ENCODE measurements at regions not wholly inside any gene's neighbourhood (a gene's known extent, or its start where the extent isn't known, plus 50 kb on each side); places are given as distances from the start of the nearest gene placed in this dataset.
"Not testable (repeated sequence)": the region's sequence is repeated elsewhere in the genome, so short reads cannot be mapped to it uniquely, and the experiment has no call there.

DNA sequence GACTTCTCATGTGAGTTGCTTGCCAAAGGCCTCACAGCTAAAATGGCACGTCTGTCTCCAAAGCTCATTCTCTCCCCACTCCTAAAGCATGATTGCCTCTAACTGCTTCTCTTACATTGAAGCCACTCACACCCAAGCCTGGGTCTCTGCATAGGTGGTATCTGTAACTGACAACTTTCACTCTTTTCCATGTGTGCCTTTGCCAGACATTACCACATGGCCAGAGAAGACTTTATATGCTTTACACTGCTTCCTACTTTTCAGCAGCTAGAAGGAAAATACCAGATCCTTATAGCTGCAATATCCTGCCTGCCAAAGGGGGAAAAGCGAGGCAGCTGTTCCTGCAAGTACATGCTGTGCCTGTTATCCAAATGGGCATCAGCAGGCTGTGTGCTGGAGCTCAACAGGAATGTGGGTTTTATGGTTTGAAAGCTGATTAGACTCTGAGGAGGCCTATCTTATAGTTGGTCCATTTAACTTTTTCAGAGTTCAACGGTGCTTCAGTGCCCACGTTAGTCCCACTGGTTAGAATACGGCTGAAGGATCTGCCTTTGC, 547.1 kb downstream of the RAB38 start:
- DNase-seq, result no peak

GRCh38 chr11:87623531-87624365, 551.5 kb downstream of the RAB38 start:
- not testable (repeated sequence) for DNase-seq

DNA sequence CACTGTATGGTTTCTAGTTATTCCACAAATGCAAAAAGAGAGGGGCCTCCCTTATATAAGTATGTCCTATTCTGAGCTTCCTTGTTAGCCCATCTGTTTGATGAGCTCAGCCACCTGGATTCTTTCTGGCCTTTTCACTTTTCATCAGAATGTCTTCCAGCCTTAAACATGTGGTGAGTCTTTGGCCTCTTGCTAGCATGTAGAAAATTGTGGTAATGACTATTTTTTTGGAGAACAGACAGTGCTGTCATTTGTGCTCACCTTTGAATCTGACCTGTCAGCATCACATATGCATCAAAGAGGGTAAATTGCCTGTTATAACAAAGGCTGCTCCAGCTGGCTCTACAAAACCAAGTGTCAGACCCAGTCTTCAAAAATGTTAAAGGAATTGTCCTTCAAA, 558.7 kb downstream of the RAB38 start:
- DNase-seq, result no peak

DNA sequence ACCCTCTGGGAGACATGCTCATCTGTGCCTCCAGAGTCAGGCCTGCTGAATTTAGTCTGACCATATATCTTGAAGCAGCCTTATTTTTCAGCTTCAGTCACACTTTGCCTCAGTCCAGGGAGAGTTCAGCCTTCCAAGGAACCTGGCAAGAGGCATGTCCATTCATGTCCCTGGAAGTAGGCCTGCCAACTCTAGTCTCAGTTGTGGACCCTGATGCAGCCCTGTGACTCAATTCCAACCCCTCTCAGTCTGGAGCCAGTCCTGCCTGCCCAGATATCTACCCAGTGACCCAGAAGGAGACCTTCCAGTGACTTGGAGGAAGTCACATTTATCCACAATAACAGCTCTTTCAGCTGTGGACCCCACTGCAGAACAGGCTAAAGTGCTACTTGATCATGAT, 566.6 kb downstream of the TMEM135 start:
- no peak for DNase-seq

DNA sequence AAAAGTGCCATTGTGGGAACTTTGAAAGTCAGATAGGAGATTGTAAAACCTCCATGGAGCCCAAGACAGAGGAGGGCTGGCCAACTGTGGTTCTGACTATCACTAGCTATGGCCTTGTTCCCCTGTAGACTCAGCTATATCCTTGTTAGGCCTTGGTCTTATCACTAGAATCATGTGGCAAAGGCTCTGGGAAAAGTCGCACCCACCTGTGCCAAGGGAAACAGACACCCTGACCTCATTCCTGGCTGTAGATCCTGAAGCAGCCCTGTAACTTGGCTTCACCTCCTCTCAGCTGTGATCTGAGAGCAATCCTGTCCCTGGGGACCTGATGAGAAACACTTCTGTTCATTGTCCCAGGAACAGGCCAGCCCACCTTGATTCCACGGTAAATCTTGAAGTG, 566.2 kb downstream of the TMEM135 start:
- DNase-seq, result no peak

DNA sequence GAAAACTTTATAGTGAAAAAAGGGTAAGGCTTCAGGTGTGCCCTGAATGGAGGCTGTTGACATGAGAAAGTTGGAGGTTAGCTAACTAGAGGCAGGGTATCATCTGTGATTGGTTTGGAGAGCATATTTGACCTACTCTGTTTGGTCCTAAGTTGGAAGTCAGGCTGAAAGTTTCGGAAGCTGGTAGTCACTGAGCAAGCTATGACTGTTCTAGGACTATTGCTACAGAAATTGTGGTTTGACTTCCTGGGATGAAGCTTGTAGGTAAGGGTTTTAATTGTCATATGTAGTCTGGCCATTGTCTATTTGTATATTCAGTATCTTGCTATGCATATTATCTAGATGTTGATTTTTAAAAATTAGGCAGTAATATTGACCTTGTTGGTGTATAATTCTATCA, 565.0 kb downstream of the TMEM135 start:
- no peak for DNase-seq

GRCh38 chr11:87600938-87601337, 563.2 kb downstream of the TMEM135 start:
- DNase-seq, result no peak

GRCh38 chr11:87597725-87598124, 560.0 kb downstream of the TMEM135 start:
- DNase-seq, result peak; percentile 11

DNA sequence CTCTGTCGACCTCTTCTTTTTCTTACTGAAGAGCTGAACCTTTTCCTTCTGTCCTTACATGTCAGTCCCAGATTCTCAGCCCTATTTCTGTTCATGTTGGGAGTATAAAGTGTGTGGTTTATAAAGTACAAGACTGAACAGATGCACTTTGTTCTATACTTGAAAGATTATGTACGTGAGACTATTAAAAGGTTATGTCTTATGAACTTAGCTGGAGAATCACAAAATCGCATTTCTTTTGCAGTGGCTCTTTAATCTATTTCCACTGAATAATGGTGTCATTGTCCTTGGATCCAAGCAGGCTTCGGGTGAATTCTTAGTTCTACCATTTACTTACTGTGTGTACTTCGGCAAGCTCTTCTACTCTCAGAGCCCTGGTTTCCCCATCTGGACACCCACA, 558.4 kb downstream of the TMEM135 start:
- no peak for DNase-seq

- DNase-seq, result no peak
Observed at GRCh38 chr11:87589082-87589481, 551.3 kb downstream of the TMEM135 start.

- DNase-seq, result not testable (repeated sequence)
Observed at GRCh38 chr11:87585613-87586012, 547.9 kb downstream of the TMEM135 start.

DNA sequence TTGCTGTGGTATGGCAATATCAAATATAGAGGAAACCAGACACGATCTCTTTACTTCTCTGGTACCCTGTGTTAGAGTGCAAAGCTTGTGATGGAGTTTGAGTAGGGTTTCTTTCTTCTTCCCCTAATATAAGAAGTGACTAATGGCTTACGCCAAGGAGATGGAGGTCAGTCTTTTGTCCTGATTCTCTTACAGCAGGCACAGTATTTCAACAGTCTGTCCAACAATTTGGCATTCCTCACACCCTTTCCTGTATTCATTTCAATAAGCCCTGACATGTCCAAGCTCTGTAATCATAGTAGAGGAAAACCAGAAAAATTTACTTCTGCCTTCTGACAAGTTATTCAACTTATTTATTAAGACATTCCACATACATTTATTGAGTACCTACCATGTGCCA, 546.2 kb downstream of the TMEM135 start:
- no peak for DNase-seq

GRCh38 chr11:87575088-87575487, 537.4 kb downstream of the TMEM135 start:
- no peak for DNase-seq

- DNase-seq, result no peak
Observed at GRCh38 chr11:87574193-87574592, 536.5 kb downstream of the TMEM135 start.

GRCh38 chr11:87573708-87574107, 536.0 kb downstream of the TMEM135 start:
- DNase-seq, result no peak

DNA sequence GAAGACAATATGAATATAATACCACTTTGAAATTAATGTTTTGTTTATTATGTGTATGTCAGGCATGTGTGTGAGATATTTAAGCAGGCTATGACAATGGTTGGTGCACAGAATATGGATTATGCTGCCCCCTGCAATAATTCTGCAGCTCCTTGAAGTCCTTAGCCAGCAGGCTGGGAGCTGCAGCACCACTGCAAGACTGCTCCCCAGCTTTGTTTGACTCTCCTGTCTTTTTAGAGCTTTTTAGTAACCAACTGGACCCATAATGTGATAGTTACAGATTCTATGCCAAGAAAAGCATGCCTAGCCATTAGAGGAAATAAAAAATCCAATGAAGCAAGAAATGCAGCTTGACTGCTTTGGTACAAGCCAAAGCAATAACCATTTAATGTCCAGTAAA, 535.1 kb downstream of the TMEM135 start:
- DNase-seq, result no peak

DNA sequence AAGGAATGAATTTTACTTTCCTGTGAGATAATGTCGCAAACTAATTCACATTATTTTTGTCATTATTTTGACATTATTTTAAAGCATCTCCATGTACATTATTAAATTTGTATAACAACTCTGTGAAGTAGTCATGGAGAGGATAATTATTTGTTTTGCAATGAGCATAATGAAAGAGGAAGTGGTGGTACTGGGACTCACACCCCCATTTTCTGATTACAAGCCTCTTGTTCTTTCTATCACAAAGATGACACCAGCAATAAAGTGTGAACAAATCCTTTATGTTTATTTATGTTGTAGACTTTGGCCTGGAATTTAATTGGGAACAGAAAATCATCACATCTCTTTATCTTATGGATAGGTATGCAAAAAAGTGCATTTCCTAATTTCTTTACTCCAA, 522.6 kb downstream of the TMEM135 start:
- no peak for DNase-seq

DNA sequence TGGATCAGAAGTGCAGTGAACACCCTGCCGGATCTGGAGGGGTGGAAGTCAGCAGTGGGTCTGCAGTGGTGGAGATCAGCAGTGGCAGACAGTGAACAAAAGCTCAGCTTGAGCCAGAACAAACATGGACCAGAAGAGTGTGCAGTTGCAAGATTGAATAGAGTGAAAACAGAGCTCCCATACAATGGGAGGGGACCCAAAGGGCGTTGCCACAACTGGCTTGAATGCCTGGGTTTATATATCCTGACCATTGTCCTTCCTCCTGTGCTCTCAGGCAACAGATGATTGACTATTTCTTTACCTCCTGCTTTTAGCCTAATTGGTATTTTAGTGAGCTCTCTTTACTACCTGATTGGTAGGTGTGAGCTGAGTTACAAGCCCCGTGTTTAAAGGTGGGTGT, 522.1 kb downstream of the TMEM135 start:
- DNase-seq, result not testable (repeated sequence)

- no peak for DNase-seq
Observed at GRCh38 chr11:87555101-87555500, 517.4 kb downstream of the TMEM135 start.

DNA sequence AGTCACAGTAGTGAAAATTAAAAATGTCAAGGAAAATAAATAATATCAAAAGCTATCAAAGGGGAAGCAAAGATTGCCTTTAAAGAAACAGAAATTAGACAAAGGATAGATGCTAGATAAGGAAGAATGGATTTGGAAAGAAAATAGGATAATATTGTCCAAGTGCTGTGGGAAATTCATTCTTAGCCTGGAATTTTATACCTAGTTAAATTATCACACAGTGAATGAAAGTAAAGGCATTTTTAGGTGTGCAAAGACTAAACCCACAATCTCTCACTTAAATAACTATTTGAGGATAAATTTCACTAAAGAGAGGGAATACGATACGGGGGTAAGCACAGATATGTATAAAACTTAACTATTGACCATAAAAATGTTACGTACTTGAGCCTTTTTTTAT, 511.1 kb downstream of the TMEM135 start:
- no peak for DNase-seq

- no peak for DNase-seq
Observed at GRCh38 chr11:87545858-87546257, 508.1 kb downstream of the TMEM135 start.

DNA sequence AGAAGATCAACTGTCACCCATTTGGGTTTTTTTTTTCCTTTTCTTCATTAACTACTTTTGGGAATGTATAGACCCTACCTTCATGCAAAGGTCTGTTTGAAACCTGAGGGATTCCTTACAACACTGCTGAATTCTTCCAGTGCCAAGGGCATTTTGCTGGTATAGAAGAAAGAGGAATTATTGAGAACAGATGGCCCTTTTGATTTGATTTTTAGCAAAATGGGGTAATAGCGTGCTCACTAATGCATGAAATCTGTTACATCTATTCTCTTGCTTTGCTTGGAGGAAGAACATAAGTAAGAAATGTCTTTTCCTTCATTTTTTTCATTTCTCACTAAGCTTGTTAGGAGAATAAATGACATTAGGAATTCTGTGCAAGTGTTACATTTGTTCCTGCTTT, 501.9 kb downstream of the TMEM135 start:
- no peak for DNase-seq

DNA sequence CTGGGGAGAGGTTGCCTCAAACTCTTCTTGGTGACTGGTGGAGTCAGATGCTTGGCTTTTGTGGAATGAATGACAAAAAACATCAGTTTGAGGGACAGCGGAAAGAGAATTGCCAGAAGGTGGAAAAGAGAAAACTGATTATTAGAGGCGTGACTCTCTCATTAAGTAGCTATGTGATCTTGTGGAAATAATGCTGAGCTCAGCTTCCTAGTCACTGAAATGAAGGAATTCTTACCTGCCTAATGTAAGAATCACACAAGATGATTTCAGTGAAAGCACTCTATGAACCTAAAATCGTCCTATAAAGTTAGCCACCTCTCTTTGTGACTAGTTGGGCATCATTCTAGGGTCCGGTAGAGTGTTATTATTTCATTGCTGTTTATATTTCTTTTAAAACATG, 498.8 kb downstream of the TMEM135 start:
- no peak for DNase-seq

DNA sequence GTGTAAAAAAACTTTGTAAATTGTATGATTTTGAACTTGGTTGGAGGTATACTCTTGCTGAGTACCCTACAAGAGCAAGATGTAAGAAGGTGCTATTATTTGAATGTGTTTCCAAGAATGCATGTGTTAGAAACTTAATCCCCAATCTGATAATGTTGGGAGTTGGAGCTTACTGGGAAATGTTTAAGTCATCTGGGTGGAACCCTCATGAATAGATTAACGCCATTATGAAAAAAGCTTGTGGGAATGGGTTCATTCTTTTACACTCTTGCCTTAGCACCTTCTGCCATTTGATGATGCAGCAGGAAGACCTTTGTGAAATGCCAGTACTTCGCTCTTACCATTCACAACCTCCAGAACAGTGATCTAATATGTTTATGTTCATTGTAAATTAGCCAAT, 498.3 kb downstream of the TMEM135 start:
- DNase-seq, result no peak

- no peak for DNase-seq
Observed at GRCh38 chr11:87535513-87535912, 497.8 kb downstream of the TMEM135 start.

Measured in NCI-H2081 treated with DMSO at 0.1 percent for 48 hours (cell line).